ENCODE measurements at regions not wholly inside any gene's neighbourhood (a gene's known extent, or its start where the extent isn't known, plus 50 kb on each side); places are given as distances from the start of the nearest gene placed in this dataset.

DNA sequence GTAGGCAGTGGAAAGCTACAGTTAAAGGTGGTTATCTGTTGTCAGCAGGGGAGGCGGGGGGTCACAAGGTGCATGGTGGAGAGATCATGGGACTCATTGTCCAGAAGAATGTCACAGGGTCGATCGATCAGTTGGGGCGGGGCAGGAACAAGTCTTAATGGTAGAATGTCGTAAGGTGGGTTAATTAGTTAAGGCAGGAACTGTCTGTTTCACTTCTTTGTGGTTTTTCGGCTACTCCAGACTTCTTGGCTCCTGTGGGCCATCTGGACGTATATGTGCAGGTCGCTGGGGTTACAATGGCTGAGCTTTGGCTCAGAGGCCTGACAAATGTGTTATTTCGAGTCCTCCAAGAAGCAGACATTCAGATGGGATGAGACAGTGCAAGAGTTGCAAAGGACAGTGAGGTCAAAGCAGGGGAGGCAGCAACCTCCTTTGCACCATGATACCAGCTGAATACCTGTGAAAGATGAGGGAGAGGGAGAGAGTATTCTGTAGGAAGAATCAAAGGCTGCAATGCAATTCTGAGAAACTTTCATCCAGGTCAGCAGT, 246.9 kb upstream of the TMEM132C start:
- no peak for TF ChIP-seq EGR1 (IDR thresholded peaks at IDR 0.05)
- TF ChIP-seq, protein P1, sequence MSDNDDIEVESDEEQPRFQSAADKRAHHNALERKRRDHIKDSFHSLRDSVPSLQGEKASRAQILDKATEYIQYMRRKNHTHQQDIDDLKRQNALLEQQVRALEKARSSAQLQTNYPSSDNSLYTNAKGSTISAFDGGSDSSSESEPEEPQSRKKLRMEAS (IDR thresholded peaks at IDR 0.05): no peak
- TF ChIP-seq TCF12 (IDR thresholded peaks at IDR 0.05; ENCODE audit: low read depth): no peak

DNA sequence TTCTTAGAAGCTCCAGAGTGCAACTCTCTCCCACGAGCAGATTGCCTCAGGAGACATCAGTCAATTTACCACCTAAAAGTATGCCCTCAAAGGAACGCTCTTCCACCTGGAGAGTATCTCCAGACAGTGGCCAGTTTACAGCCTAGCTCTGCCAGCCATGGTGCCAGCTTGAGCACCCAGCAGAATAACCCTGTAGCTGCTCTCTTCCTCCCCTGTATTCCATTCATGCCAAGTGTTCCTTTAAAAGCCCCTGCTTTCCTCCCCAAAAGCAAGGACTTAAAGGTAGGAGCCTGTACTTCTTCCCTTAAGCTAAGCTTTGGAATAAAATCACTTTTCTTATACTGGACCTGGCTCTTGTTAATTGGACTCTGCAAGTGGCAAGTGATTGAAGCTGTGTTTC, 245.4 kb upstream of the TMEM132C start:
- TF ChIP-seq TEAD4 (IDR thresholded peaks at IDR 0.05): no peak
- TF ChIP-seq CEBPB (IDR thresholded peaks at IDR 0.05): no peak
- TF ChIP-seq, protein P1 (IDR thresholded peaks at IDR 0.05): no peak
- no peak for TF ChIP-seq TAF1 (IDR thresholded peaks at IDR 0.05; ENCODE audit: low read depth)
- TF ChIP-seq REST (IDR thresholded peaks at IDR 0.05; ENCODE audit: low read depth): no peak
- no peak for TF ChIP-seq FOXM1 (IDR thresholded peaks at IDR 0.05; ENCODE audit: borderline replicate concordance, low read depth)
- no peak for TF ChIP-seq NFIC (IDR thresholded peaks at IDR 0.05)
- no peak for TF ChIP-seq TCF12 (IDR thresholded peaks at IDR 0.05; ENCODE audit: low read depth)
- no peak for TF ChIP-seq ZBTB7A (IDR thresholded peaks at IDR 0.05; ENCODE audit: low read depth)
- TF ChIP-seq RAD21 (IDR thresholded peaks at IDR 0.05; ENCODE audit: low read depth): no peak
- no peak for TF ChIP-seq CREB1 (IDR thresholded peaks at IDR 0.05; ENCODE audit: low read depth)
- TF ChIP-seq, protein P2, sequence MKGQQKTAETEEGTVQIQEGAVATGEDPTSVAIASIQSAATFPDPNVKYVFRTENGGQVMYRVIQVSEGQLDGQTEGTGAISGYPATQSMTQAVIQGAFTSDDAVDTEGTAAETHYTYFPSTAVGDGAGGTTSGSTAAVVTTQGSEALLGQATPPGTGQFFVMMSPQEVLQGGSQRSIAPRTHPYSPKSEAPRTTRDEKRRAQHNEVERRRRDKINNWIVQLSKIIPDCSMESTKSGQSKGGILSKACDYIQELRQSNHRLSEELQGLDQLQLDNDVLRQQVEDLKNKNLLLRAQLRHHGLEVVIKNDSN (IDR thresholded peaks at IDR 0.05): no peak
- no peak for TF ChIP-seq YY1 (IDR thresholded peaks at IDR 0.05; ENCODE audit: low read depth)
- TF ChIP-seq EGR1 (IDR thresholded peaks at IDR 0.05): no peak
- TF ChIP-seq EP300 (IDR thresholded peaks at IDR 0.05; ENCODE audit: borderline replicate concordance): no peak

DNA sequence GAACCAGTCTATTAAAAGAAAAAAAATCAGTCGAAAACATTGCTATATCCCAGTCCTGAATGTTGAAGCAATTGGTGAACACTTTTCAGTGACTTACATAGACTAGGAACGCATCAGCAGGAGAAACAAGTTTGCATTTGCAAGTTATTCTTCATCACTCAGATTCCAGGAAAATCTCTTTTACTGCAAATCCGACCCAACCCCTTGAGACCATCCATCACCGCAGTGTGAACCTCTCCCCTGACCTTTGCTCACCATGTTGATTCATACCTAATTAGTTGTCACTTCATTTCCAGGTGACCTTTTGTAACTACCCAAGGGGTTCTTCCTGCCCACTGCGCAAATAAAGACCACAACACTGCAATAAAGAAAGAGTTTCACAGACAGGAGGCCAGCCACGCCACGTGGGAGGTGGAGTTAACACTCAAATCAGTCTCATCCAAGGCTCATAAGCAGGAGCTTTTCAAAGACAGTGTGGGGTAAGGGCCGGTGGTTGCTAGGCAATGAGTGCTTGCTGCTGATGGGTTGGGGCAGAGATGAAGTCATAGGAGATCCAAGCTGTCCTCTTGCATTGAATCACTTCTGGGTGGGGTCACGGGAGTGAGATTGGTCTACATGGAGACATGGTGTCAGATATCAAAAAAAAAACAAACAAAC, 241.3 kb upstream of the TMEM132C start:
- TF ChIP-seq, protein P2 (IDR thresholded peaks at IDR 0.05): no peak
- TF ChIP-seq ZBTB7A (IDR thresholded peaks at IDR 0.05; ENCODE audit: low read depth) (no peak), CREB1 (IDR thresholded peaks at IDR 0.05; ENCODE audit: low read depth) (no peak), NFIC (IDR thresholded peaks at IDR 0.05) (no peak), CEBPB (IDR thresholded peaks at IDR 0.05) (no peak), EGR1 (IDR thresholded peaks at IDR 0.05) (no peak), RAD21 (IDR thresholded peaks at IDR 0.05; ENCODE audit: low read depth) (no peak), YY1 (IDR thresholded peaks at IDR 0.05; ENCODE audit: low read depth) (no peak), TCF12 (IDR thresholded peaks at IDR 0.05; ENCODE audit: low read depth) (no peak), EP300 (IDR thresholded peaks at IDR 0.05; ENCODE audit: borderline replicate concordance) (no peak), REST (IDR thresholded peaks at IDR 0.05; ENCODE audit: low read depth) (no peak), FOXM1 (IDR thresholded peaks at IDR 0.05; ENCODE audit: borderline replicate concordance, low read depth) (no peak), TEAD4 (IDR thresholded peaks at IDR 0.05) (no peak)

GRCh38 chr12:128026696-128027574, 240.0 kb upstream of the TMEM132C start:
- TF ChIP-seq RAD21 (IDR thresholded peaks at IDR 0.05; ENCODE audit: low read depth) (no peak), FOXM1 (IDR thresholded peaks at IDR 0.05; ENCODE audit: borderline replicate concordance, low read depth) (no peak), ZBTB7A (IDR thresholded peaks at IDR 0.05; ENCODE audit: low read depth) (no peak), TEAD4 (IDR thresholded peaks at IDR 0.05) (no peak)

DNA sequence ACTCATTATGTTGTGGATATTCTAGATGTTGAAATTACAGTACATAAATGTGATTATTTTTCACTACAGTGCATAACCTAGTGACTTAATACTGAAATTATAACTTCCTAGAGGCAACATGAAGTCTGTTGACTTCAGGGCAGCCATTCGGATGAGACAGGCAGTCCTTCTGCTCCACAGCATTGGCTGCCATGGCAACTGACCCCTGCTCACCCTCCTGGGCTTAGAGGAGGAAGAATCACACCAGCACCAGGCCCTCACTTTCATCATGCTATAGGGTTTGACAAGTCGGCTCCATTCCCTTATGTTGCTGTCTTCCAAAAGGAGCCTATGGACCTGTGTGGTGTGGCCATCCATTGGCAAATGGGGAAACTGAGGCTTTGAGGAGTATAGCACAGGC, 233.5 kb upstream of the TMEM132C start:
- TF ChIP-seq, protein P1 (IDR thresholded peaks at IDR 0.05): no peak
- TF ChIP-seq NFIC (IDR thresholded peaks at IDR 0.05) (no peak), EGR1 (IDR thresholded peaks at IDR 0.05) (no peak), CEBPB (IDR thresholded peaks at IDR 0.05) (no peak), REST (IDR thresholded peaks at IDR 0.05; ENCODE audit: low read depth) (no peak), TAF1 (IDR thresholded peaks at IDR 0.05; ENCODE audit: low read depth) (no peak), ZBTB7A (IDR thresholded peaks at IDR 0.05; ENCODE audit: low read depth) (no peak), EP300 (IDR thresholded peaks at IDR 0.05; ENCODE audit: borderline replicate concordance) (no peak), YY1 (IDR thresholded peaks at IDR 0.05; ENCODE audit: low read depth) (no peak), CREB1 (IDR thresholded peaks at IDR 0.05; ENCODE audit: low read depth) (no peak), FOXM1 (IDR thresholded peaks at IDR 0.05; ENCODE audit: borderline replicate concordance, low read depth) (no peak), TEAD4 (IDR thresholded peaks at IDR 0.05) (no peak), RAD21 (IDR thresholded peaks at IDR 0.05; ENCODE audit: low read depth) (no peak), TCF12 (IDR thresholded peaks at IDR 0.05; ENCODE audit: low read depth) (no peak)
- TF ChIP-seq, protein P2 (IDR thresholded peaks at IDR 0.05): no peak
